ENCODE measurements at regions not wholly inside any gene's neighbourhood (a gene's known extent, or its start where the extent isn't known, plus 50 kb on each side); places are given as distances from the start of the nearest gene placed in this dataset.

- TF ChIP-seq CTCF (IDR thresholded peaks at IDR 0.05) (no peak), POLR2A (IDR thresholded peaks at IDR 0.05) (no peak)
Observed at GRCh38 chr12:107847430-107847829, 72.9 kb downstream of the ASCL4 start.

Data from Peyer's patch (tissue), 4 donors.